ENCODE measurements at regions not wholly inside any gene's neighbourhood (a gene's known extent, or its start where the extent isn't known, plus 50 kb on each side); places are given as distances from the start of the nearest gene placed in this dataset.

- TF ChIP-seq EZH2 (IDR thresholded peaks at IDR 0.05; ENCODE audit: insufficient read depth, poor library complexity, severe bottlenecking): no peak
- no peak for TF ChIP-seq EZH2phosphoT487 (IDR thresholded peaks at IDR 0.05; ENCODE audit: insufficient read depth, low read depth)
These were observed 182.7 kb downstream of the NUF2 start for GRCh38 chr1:163504331-163504978.
